DND-41 (cell line): ENCODE measurements at regions not wholly inside any gene's neighbourhood (a gene's known extent, or its start where the extent isn't known, plus 50 kb on each side); places are given as distances from the start of the nearest gene placed in this dataset.

Source experiments
- ATAC-seq: fragments of 200-7000 bp; cut with Tn5 transposase; 3 replicates; pipeline ENCODE4 v1.9.1; 2021; ENCODE audit warnings: low read depth; ENCODE audit not compliant: insufficient read depth
- DNase-seq: peaks from one replicate; pipeline ENCODE4 v3.0.0-alpha.2; 2020
- H2AFZ ChIP-seq: 2 replicates; pipeline ENCODE4 v1.6.0; 2012; ENCODE audit warnings: low read depth, low read length
- H3K27ac ChIP-seq: 2 replicates; pipeline ENCODE4 v1.5.1; 2012; ENCODE audit warnings: low read length, inconsistent platforms
- H3K27me3 ChIP-seq: fragments of 200-600 bp; sonication (generic); 2 replicates; pipeline ENCODE4 v1.6.0; 2012; ENCODE audit warnings: low read length, mild to moderate bottlenecking, inconsistent platforms; ENCODE audit not compliant: insufficient read depth, poor library complexity
- H3K36me3 ChIP-seq: 2 replicates; pipeline ENCODE4 v1.5.1; 2012; ENCODE audit warnings: low read length, inconsistent platforms; ENCODE audit not compliant: insufficient read depth
- H3K4me1 ChIP-seq: 2 replicates; pipeline ENCODE4 v1.5.1; 2012; ENCODE audit warnings: mild to moderate bottlenecking, low read length; ENCODE audit not compliant: insufficient read depth
- H3K4me2 ChIP-seq: 2 replicates; pipeline ENCODE4 v1.6.0; 2012; ENCODE audit warnings: mild to moderate bottlenecking, moderate library complexity, low read length, inconsistent platforms; ENCODE audit not compliant: insufficient read depth
- H3K4me3 ChIP-seq, 2 experiments: fragments of 200-600 bp in 1 of 2; shearing (Covaris generic) in 1 of 2; 2 replicates each; pipeline ENCODE4 v1.5.1; 2012 to 2016; ENCODE audit warnings: inconsistent platforms in 2 of 2, low read length in 2 of 2, mild to moderate bottlenecking in 2 of 2, low read depth in 1 of 2, moderate library complexity in 1 of 2
- H3K79me2 ChIP-seq: 2 replicates; pipeline ENCODE4 v1.6.0; 2012; ENCODE audit warnings: low read length, inconsistent platforms; ENCODE audit not compliant: insufficient read depth
- H3K9ac ChIP-seq: 2 replicates; pipeline ENCODE4 v1.6.0; 2012; ENCODE audit warnings: low read depth, mild to moderate bottlenecking, inconsistent platforms, low read length, moderate library complexity
- H3K9me3 ChIP-seq: 2 replicates; pipeline ENCODE4 v1.5.1; 2012; ENCODE audit warnings: low read length, moderate library complexity, mild to moderate bottlenecking, inconsistent platforms; ENCODE audit not compliant: insufficient read depth, severe bottlenecking
- H4K20me1 ChIP-seq: 2 replicates; pipeline ENCODE4 v1.6.0; 2012; ENCODE audit warnings: low read length; ENCODE audit not compliant: insufficient read depth
- CTCF ChIP-seq: IDR thresholded peaks from 2 replicates; pipeline ENCODE4 v1.5.1; 2012; ENCODE audit warnings: borderline replicate concordance, low read length, moderate library complexity, mild to moderate bottlenecking; ENCODE audit not compliant: poor library complexity, severe bottlenecking; ENCODE audit errors: extremely low read depth
- EZH2 ChIP-seq: IDR thresholded peaks from 3 replicates; pipeline ENCODE4 v1.6.1; 2012; ENCODE audit warnings: borderline replicate concordance, low read depth, mild to moderate bottlenecking, moderate library complexity, low read length, inconsistent platforms; ENCODE audit not compliant: severe bottlenecking

GRCh38 chr15:91695799-91696198, 157.7 kb upstream of the SLCO3A1 start:
- H3K9me3 ChIP-seq: no peaks in the 10 kb centered on the region
- DNase-seq (no peak), ATAC-seq (no peak)
- H3K4me2 ChIP-seq: no peak overlapping the region
- H3K4me1 ChIP-seq: no peaks in the 10 kb centered on the region
- H3K36me3 ChIP-seq: no peaks in the 10 kb centered on the region
- no peaks in the 10 kb centered on the region for H4K20me1 ChIP-seq
- no peaks in the 10 kb centered on the region for H3K79me2 ChIP-seq
- no peak overlapping the region for H3K27ac ChIP-seq
- TF ChIP-seq EZH2 (no peak), CTCF (no peak)
- H3K9ac ChIP-seq: no peak overlapping the region
- no peak overlapping the region for H3K4me3 ChIP-seq
- H3K27me3 ChIP-seq: no peaks in the 10 kb centered on the region
- no peak overlapping the region for H2AFZ ChIP-seq

DNA sequence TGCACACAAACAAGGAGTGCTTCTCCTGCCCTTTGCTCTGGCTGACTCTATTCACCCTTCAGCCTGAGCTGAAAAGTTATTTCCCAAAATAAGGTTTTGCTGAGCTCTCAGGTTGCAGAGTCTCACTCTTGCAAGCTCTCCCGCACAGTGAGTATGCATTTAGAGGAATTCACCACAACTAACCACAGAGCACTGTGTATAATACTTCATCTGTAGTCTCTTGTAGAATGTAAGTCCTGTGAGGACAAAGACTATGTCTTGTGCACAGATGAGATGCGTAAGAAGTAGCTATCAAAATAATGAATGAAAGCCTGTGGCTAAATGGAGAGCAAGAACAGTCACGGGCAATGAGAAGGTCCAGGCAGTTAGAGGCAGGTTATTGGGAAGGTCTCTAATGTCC, 156.5 kb upstream of the SLCO3A1 start:
- peak; percentile 48; the same call in 1 of the 3 replicates for ATAC-seq
- H3K9me3 ChIP-seq: no peaks in the 10 kb centered on the region
- H3K79me2 ChIP-seq: no peaks in the 10 kb centered on the region
- DNase-seq: no peak
- no peak overlapping the region for H2AFZ ChIP-seq
- H3K4me3 ChIP-seq: no peak overlapping the region
- no peaks in the 10 kb centered on the region for H4K20me1 ChIP-seq
- TF ChIP-seq EZH2: no peak
- TF ChIP-seq CTCF: no peak
- no peak overlapping the region for H3K4me2 ChIP-seq
- H3K9ac ChIP-seq: no peak overlapping the region
- no peak overlapping the region for H3K27ac ChIP-seq
- no peaks in the 10 kb centered on the region for H3K4me1 ChIP-seq
- H3K36me3 ChIP-seq: no peaks in the 10 kb centered on the region
- H3K27me3 ChIP-seq: no peaks in the 10 kb centered on the region

GRCh38 chr15:91698241-91698640, 155.3 kb upstream of the SLCO3A1 start:
- Histone ChIP-seq H3K9me3 (no peaks in the 10 kb centered on the region), H3K4me2 (no peak overlapping the region), H3K27ac (no peak overlapping the region), H3K4me3 (no peak overlapping the region), H2AFZ (no peak overlapping the region), H4K20me1 (no peaks in the 10 kb centered on the region), H3K9ac (no peak overlapping the region), H3K27me3 (no peaks in the 10 kb centered on the region), H3K79me2 (no peaks in the 10 kb centered on the region), H3K4me1 (no peaks in the 10 kb centered on the region), H3K36me3 (no peaks in the 10 kb centered on the region)
- ATAC-seq (no peak), DNase-seq (no peak)
- TF ChIP-seq CTCF: no peak
- no peak for TF ChIP-seq EZH2

DNA sequence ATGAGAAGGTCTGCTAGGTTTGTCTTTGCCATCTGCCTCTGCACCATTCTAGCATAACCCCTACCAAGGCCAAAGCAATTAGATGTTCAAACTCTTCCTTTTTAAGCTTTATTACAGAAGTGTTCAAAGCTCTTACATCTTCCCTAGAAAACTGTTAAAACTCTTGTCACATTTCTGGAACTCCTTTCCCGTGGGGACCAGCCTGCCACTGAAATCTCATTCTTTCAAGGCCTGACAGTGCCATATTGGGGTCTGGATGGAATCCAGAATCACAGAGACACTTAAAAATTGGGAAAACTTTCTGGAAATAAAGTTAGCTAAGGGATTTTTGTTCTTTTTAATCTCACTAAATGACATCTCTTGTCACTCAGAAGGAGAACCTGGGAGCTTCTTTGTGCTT, 153.8 kb upstream of the SLCO3A1 start:
- Histone ChIP-seq H3K27me3 (no peaks in the 10 kb centered on the region), H4K20me1 (no peaks in the 10 kb centered on the region), H2AFZ (no peak overlapping the region), H3K4me1 (no peaks in the 10 kb centered on the region), H3K4me3 (no peak overlapping the region), H3K79me2 (no peaks in the 10 kb centered on the region), H3K9ac (no peak overlapping the region), H3K36me3 (no peaks in the 10 kb centered on the region), H3K9me3 (no peaks in the 10 kb centered on the region), H3K4me2 (no peak overlapping the region), H3K27ac (no peak overlapping the region)
- no peak for ATAC-seq
- no peak for DNase-seq
- TF ChIP-seq CTCF (no peak), EZH2 (no peak)
